ENCODE measurements at regions not wholly inside any gene's neighbourhood (a gene's known extent, or its start where the extent isn't known, plus 50 kb on each side); places are given as distances from the start of the nearest gene placed in this dataset. TPM values are rescaled to one million over a fixed set of nuclear protein-coding genes. Genes with fewer than 3 reads are reported as not detected.
"Not testable (repeated sequence)": the region's sequence is repeated elsewhere in the genome, so short reads cannot be mapped to it uniquely, and the experiment has no call there.

GRCh38 chr6:137814030-137814429, 53.0 kb upstream of the TNFAIP3 start:
- H3K36me3 ChIP-seq (ENCODE audit: control insufficient read depth, insufficient read depth, low read length); H2BK120ac ChIP-seq (ENCODE audit: low read depth, low read length); H3K18ac ChIP-seq (ENCODE audit: low read length); DNase-seq; H3K27ac ChIP-seq (ENCODE audit: low read depth, low read length); H3K4me1 ChIP-seq (ENCODE audit: control insufficient read depth, low read depth, low read length); H3K4me3 ChIP-seq (ENCODE audit: low read length); H4K8ac ChIP-seq (ENCODE audit: low read depth, low read length); H3K9ac ChIP-seq (ENCODE audit: low read length); H3K56ac ChIP-seq (ENCODE audit: low read length); H3K27me3 ChIP-seq (ENCODE audit: insufficient read depth, low read length, poor library complexity); H3K23ac ChIP-seq (ENCODE audit: low read length); H3K4me2 ChIP-seq (ENCODE audit: low read length); H2AK5ac ChIP-seq (ENCODE audit: low read length); H2BK15ac ChIP-seq (replicated peaks; ENCODE audit: low read depth); H3K79me2 ChIP-seq (ENCODE audit: control insufficient read depth, insufficient read depth, low read length); H3K79me1 ChIP-seq (ENCODE audit: low read length); H3K4ac ChIP-seq (ENCODE audit: low read depth, low read length); H4K5ac ChIP-seq (ENCODE audit: low read length); H2BK5ac ChIP-seq (ENCODE audit: low read length): not testable (repeated sequence)
- WGBS (ENCODE audit: extremely low coverage, insufficient coverage, low lambda C conversion rate), result no CpG with 5 or more reads among the region's 3 CpGs

GRCh38 chr6:137815692-137816091, 51.4 kb upstream of the TNFAIP3 start:
- Histone ChIP-seq H2BK5ac (ENCODE audit: low read length) (no peak overlapping the region), H3K23ac (ENCODE audit: low read length) (no peak overlapping the region), H2BK120ac (ENCODE audit: low read depth, low read length) (no peak overlapping the region), H3K4me1 (ENCODE audit: control insufficient read depth, low read depth, low read length) (no peaks in the 10 kb centered on the region), H3K36me3 (ENCODE audit: control insufficient read depth, insufficient read depth, low read length) (no peaks in the 10 kb centered on the region), H4K8ac (ENCODE audit: low read depth, low read length) (no peak overlapping the region), H3K56ac (ENCODE audit: low read length) (no peak overlapping the region), H3K79me1 (ENCODE audit: low read length) (no peaks in the 10 kb centered on the region), H3K27ac (ENCODE audit: low read depth, low read length) (no peak overlapping the region), H3K4me2 (ENCODE audit: low read length) (no peak overlapping the region), H3K18ac (ENCODE audit: low read length) (no peak overlapping the region), H3K27me3 (ENCODE audit: insufficient read depth, low read length, poor library complexity) (no peaks in the 10 kb centered on the region), H4K5ac (ENCODE audit: low read length) (no peak overlapping the region), H3K4me3 (ENCODE audit: low read length) (no peak overlapping the region), H3K79me2 (ENCODE audit: control insufficient read depth, insufficient read depth, low read length) (no peaks in the 10 kb centered on the region), H3K9ac (ENCODE audit: low read length) (no peak overlapping the region), H3K4ac (ENCODE audit: low read depth, low read length) (no peak overlapping the region), H2BK15ac (replicated peaks; ENCODE audit: low read depth) (no peak overlapping the region), H2AK5ac (ENCODE audit: low read length) (no peak overlapping the region)
- WGBS (ENCODE audit: extremely low coverage, insufficient coverage, low lambda C conversion rate), result no CpG with 5 or more reads among the region's 1 CpG
- DNase-seq, result no peak

- no peak overlapping the region for H3K23ac ChIP-seq (ENCODE audit: low read length)
- H3K56ac ChIP-seq (ENCODE audit: low read length), result no peak overlapping the region
- no peak overlapping the region for H4K5ac ChIP-seq (ENCODE audit: low read length)
- no peaks in the 10 kb centered on the region for H3K4me1 ChIP-seq (ENCODE audit: control insufficient read depth, low read depth, low read length)
- no peaks in the 10 kb centered on the region for H3K27me3 ChIP-seq (ENCODE audit: insufficient read depth, low read length, poor library complexity)
- no peaks in the 10 kb centered on the region for H3K36me3 ChIP-seq (ENCODE audit: control insufficient read depth, insufficient read depth, low read length)
- DNase-seq, result no peak
- H2BK5ac ChIP-seq (ENCODE audit: low read length), result no peak overlapping the region
- no peak overlapping the region for H3K9ac ChIP-seq (ENCODE audit: low read length)
- no CpG with 5 or more reads among the region's 6 CpGs for WGBS (ENCODE audit: extremely low coverage, insufficient coverage, low lambda C conversion rate)
- no peak overlapping the region for H2BK120ac ChIP-seq (ENCODE audit: low read depth, low read length)
- no peak overlapping the region for H3K4ac ChIP-seq (ENCODE audit: low read depth, low read length)
- no peaks in the 10 kb centered on the region for H3K79me1 ChIP-seq (ENCODE audit: low read length)
- no peak overlapping the region for H2AK5ac ChIP-seq (ENCODE audit: low read length)
- H4K8ac ChIP-seq (ENCODE audit: low read depth, low read length), result no peak overlapping the region
- no peak overlapping the region for H3K27ac ChIP-seq (ENCODE audit: low read depth, low read length)
- no peak overlapping the region for H3K4me2 ChIP-seq (ENCODE audit: low read length)
- H2BK15ac ChIP-seq (replicated peaks; ENCODE audit: low read depth), result no peak overlapping the region
- H3K79me2 ChIP-seq (ENCODE audit: control insufficient read depth, insufficient read depth, low read length), result no peaks in the 10 kb centered on the region
- no peak overlapping the region for H3K4me3 ChIP-seq (ENCODE audit: low read length)
- H3K18ac ChIP-seq (ENCODE audit: low read length), result no peak overlapping the region
Measured at GRCh38 chr6:137816133-137816579, 50.9 kb upstream of the TNFAIP3 start.

- H3K27me3 ChIP-seq (ENCODE audit: insufficient read depth, low read length, poor library complexity), result no peaks in the 10 kb centered on the region
- no peaks in the 10 kb centered on the region for H3K4me1 ChIP-seq (ENCODE audit: control insufficient read depth, low read depth, low read length)
- no peak overlapping the region for H4K8ac ChIP-seq (ENCODE audit: low read depth, low read length)
- H2BK5ac ChIP-seq (ENCODE audit: low read length), result no peak overlapping the region
- H3K36me3 ChIP-seq (ENCODE audit: control insufficient read depth, insufficient read depth, low read length), result no peaks in the 10 kb centered on the region
- DNase-seq, result no peak
- H3K9ac ChIP-seq (ENCODE audit: low read length), result no peak overlapping the region
- H3K4me2 ChIP-seq (ENCODE audit: low read length), result no peak overlapping the region
- no CpG with 5 or more reads among the region's 8 CpGs for WGBS (ENCODE audit: extremely low coverage, insufficient coverage, low lambda C conversion rate)
- H4K5ac ChIP-seq (ENCODE audit: low read length), result no peak overlapping the region
- no peak overlapping the region for H3K56ac ChIP-seq (ENCODE audit: low read length)
- H3K4me3 ChIP-seq (ENCODE audit: low read length), result no peak overlapping the region
- no peak overlapping the region for H2BK15ac ChIP-seq (replicated peaks; ENCODE audit: low read depth)
- H3K23ac ChIP-seq (ENCODE audit: low read length), result no peak overlapping the region
- no peak overlapping the region for H2BK120ac ChIP-seq (ENCODE audit: low read depth, low read length)
- no peak overlapping the region for H3K4ac ChIP-seq (ENCODE audit: low read depth, low read length)
- no peak overlapping the region for H3K18ac ChIP-seq (ENCODE audit: low read length)
- no peak overlapping the region for H3K27ac ChIP-seq (ENCODE audit: low read depth, low read length)
- H3K79me2 ChIP-seq (ENCODE audit: control insufficient read depth, insufficient read depth, low read length), result no peaks in the 10 kb centered on the region
- H3K79me1 ChIP-seq (ENCODE audit: low read length), result no peaks in the 10 kb centered on the region
- H2AK5ac ChIP-seq (ENCODE audit: low read length), result no peak overlapping the region
Measured at GRCh38 chr6:137816688-137817618, 50.1 kb upstream of the TNFAIP3 start.

Small RNA genes lying in the stretch of these regions (small RNA-seq; reads per million reads assigned to genes)
- not detected for gene RF00019 (ENCODE audit: insufficient read depth)

Measured in mesendoderm (in vitro differentiated cells).